ENCODE measurements at regions not wholly inside any gene's neighbourhood (a gene's known extent, or its start where the extent isn't known, plus 50 kb on each side); places are given as distances from the start of the nearest gene placed in this dataset.
"Not testable (repeated sequence)": the region's sequence is repeated elsewhere in the genome, so short reads cannot be mapped to it uniquely, and the experiment has no call there.

DNA sequence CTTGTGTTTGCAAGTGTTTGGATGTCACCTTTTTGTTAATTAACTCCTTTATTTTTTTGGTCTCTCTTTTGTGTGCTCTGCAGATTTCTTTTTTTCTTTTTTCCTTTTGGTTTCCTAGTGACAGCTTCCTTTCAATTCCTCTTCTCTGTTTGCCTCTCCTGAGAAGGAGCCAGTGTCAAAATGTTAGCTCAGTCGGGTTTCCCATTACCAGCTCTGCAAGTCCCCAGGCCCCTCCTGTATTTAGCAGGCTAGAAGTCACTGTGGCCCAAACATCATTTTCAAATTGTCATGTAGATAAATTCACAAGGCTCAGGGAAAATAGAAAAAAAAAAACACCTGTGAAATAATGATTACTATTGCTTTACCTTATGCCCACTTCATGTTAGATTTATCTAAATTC lies 1621.6 kb downstream of the CDH8 start:
- DNase-seq (ENCODE audit: extremely low read depth, insufficient read length), result no peak
- Histone ChIP-seq H3K4me3 (replicated peaks; ENCODE audit: low read depth, low read length) (no peak overlapping the region), H3K27me3 (replicated peaks; ENCODE audit: control insufficient read depth, insufficient read depth, low read length) (no peaks in the 10 kb centered on the region), H3K36me3 (ENCODE audit: control insufficient read depth, insufficient read depth, low read length) (no peaks in the 10 kb centered on the region)
- TF ChIP-seq, protein P1, sequence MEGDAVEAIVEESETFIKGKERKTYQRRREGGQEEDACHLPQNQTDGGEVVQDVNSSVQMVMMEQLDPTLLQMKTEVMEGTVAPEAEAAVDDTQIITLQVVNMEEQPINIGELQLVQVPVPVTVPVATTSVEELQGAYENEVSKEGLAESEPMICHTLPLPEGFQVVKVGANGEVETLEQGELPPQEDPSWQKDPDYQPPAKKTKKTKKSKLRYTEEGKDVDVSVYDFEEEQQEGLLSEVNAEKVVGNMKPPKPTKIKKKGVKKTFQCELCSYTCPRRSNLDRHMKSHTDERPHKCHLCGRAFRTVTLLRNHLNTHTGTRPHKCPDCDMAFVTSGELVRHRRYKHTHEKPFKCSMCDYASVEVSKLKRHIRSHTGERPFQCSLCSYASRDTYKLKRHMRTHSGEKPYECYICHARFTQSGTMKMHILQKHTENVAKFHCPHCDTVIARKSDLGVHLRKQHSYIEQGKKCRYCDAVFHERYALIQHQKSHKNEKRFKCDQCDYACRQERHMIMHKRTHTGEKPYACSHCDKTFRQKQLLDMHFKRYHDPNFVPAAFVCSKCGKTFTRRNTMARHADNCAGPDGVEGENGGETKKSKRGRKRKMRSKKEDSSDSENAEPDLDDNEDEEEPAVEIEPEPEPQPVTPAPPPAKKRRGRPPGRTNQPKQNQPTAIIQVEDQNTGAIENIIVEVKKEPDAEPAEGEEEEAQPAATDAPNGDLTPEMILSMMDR (IDR thresholded peaks at IDR 0.05; ENCODE audit: insufficient read depth, low read length, poor library complexity, severe bottlenecking), result no peak

DNA sequence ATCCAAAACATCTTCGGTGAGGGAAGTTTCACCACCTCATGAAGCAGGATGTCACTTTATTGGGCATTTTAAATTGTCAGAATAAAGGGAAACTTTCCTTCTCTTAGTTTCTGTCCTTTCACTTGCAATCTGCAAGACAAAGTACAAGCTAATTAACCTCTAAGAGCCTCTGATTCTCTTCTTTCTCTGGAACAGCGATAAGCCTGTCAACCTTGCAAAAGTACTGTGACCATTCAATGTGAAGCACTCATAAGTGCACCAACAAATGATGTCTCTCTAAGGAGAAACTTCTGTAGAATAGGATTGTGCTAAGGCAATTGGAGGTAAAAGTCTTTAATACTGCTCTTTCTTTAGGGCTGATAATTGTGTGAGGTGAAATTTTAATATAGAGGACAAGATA lies 1622.3 kb downstream of the CDH8 start:
- DNase-seq (ENCODE audit: extremely low read depth, insufficient read length), result no peak
- H3K27me3 ChIP-seq (replicated peaks; ENCODE audit: control insufficient read depth, insufficient read depth, low read length), result no peaks in the 10 kb centered on the region

DNA sequence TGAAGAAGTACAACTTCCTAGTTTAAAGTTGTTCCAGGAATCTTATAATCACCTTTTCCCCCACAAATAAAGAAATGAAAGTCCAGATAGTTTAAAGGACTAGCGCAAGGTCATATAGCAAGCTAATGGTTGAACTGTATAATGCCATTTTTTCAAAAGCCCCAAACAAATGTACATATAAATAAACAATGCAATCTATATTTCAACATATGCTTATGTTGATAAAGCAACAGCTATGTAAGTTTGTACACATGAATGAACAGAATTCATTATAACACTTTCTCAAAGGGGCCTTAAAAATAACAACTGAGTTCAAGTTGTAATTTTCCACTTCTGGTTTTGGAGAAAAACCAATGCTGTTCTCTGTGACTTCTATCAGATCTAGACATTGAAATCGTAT lies 1628.6 kb downstream of the CDH8 start:
- TF ChIP-seq, protein P1 (IDR thresholded peaks at IDR 0.05; ENCODE audit: insufficient read depth, low read length, poor library complexity, severe bottlenecking), result no peak
- Histone ChIP-seq H3K4me3 (replicated peaks; ENCODE audit: low read depth, low read length) (no peak overlapping the region), H3K27me3 (replicated peaks; ENCODE audit: control insufficient read depth, insufficient read depth, low read length) (no peaks in the 10 kb centered on the region), H3K36me3 (ENCODE audit: control insufficient read depth, insufficient read depth, low read length) (no peaks in the 10 kb centered on the region)
- no peak for DNase-seq (ENCODE audit: extremely low read depth, insufficient read length)

More for the DNA sequence above, 1622.3 kb downstream of the CDH8 start:
- Histone ChIP-seq H3K36me3 (ENCODE audit: control insufficient read depth, insufficient read depth, low read length) (no peaks in the 10 kb centered on the region), H3K4me3 (replicated peaks; ENCODE audit: low read depth, low read length) (no peak overlapping the region)
- TF ChIP-seq, protein P1 (IDR thresholded peaks at IDR 0.05; ENCODE audit: insufficient read depth, low read length, poor library complexity, severe bottlenecking), result no peak

DNA sequence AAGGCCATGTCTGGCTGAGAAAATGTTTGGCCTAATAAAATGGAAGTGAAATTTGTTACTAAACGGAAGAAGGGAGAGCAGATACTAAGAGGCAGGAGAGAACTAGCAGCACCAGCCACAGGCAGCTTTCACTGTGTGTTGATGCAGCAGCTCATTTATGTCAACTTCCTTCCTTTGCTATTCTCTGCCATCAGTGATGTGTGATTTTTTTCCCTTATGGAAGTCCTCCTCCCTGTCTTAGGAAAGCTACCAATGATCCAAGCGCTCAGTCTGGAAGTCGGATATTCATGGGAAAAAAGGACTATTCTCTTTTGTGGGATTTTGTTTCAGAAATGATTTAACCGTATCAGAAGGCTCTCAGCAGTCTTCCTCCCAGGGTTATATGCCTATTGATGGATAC lies 1629.2 kb downstream of the CDH8 start:
- Histone ChIP-seq H3K4me3 (replicated peaks; ENCODE audit: low read depth, low read length) (no peak overlapping the region), H3K27me3 (replicated peaks; ENCODE audit: control insufficient read depth, insufficient read depth, low read length) (no peaks in the 10 kb centered on the region), H3K36me3 (ENCODE audit: control insufficient read depth, insufficient read depth, low read length) (no peaks in the 10 kb centered on the region)
- TF ChIP-seq, protein P1 (IDR thresholded peaks at IDR 0.05; ENCODE audit: insufficient read depth, low read length, poor library complexity, severe bottlenecking), result no peak
- no peak for DNase-seq (ENCODE audit: extremely low read depth, insufficient read length)

DNA sequence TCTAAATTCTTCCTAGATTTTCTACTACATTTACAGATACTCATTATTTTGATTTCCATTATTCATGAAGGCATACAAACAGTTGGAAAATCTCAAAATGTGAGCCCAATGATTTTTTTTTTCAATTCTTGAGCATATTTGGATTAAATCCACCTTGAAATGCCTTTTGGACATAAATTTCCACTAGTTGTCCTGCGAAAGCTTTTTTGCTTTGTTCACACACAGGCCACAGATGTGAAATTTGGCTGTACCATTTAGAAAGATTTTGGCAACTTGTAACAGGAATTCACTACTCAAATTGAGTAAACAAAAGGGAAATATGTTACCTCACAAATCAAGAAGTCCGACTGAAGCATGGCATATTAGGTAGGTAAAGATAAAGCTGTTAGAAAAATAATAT lies 1631.0 kb downstream of the CDH8 start:
- Histone ChIP-seq H3K27me3 (replicated peaks; ENCODE audit: control insufficient read depth, insufficient read depth, low read length) (no peaks in the 10 kb centered on the region), H3K36me3 (ENCODE audit: control insufficient read depth, insufficient read depth, low read length) (no peaks in the 10 kb centered on the region), H3K4me3 (replicated peaks; ENCODE audit: low read depth, low read length) (no peak overlapping the region)
- no peak for DNase-seq (ENCODE audit: extremely low read depth, insufficient read length)
- TF ChIP-seq, protein P1 (IDR thresholded peaks at IDR 0.05; ENCODE audit: insufficient read depth, low read length, poor library complexity, severe bottlenecking), result no peak

DNA sequence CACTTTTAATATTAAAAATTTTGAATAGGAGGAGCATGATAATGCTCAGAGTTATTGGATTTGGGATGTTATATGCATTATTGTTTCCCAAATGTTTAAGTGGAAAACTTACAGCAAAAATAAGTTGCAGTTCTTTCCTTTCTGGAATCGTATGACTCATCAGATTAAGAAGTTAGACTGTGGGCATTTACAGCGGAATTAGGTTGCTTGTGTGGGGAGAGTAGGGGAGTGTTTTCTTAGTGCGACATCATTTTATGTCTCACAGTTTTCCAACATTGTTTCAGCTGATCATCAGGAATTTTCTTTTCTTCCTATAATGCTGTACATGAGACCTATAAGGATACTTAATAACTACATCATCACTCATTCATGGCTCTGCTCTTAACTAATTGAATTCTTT lies 1631.8 kb downstream of the CDH8 start:
- no peak for DNase-seq (ENCODE audit: extremely low read depth, insufficient read length)
- no peak overlapping the region for H3K4me3 ChIP-seq (replicated peaks; ENCODE audit: low read depth, low read length)
- H3K36me3 ChIP-seq (ENCODE audit: control insufficient read depth, insufficient read depth, low read length), result no peaks in the 10 kb centered on the region
- TF ChIP-seq, protein P1 (IDR thresholded peaks at IDR 0.05; ENCODE audit: insufficient read depth, low read length, poor library complexity, severe bottlenecking), result no peak
- H3K27me3 ChIP-seq (replicated peaks; ENCODE audit: control insufficient read depth, insufficient read depth, low read length), result no peaks in the 10 kb centered on the region

DNA sequence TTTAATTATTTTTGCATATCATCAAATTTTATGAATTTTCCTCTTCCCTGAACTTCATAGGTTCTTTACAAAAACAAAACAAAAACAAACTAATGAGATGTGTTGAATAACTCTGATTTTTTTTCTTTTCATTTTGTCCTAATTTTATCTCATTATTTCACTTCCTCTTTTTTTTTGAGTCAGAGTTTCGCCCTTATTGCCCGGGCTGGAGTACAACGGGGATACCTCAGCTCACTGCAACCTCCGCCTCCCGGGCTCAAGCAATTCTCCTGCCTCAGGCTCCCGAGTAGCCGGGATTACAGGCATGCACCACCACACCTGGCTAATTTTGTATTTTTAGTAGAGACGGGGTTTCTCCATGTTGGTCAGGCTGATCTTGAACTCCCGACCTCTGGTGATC lies 1633.3 kb downstream of the CDH8 start:
- not testable (repeated sequence) for H3K36me3 ChIP-seq (ENCODE audit: control insufficient read depth, insufficient read depth, low read length); H3K4me3 ChIP-seq (replicated peaks; ENCODE audit: low read depth, low read length); H3K27me3 ChIP-seq (replicated peaks; ENCODE audit: control insufficient read depth, insufficient read depth, low read length)
- peak; percentile 48 for DNase-seq (ENCODE audit: extremely low read depth, insufficient read length)

Measured in GM06990 (cell line).